Mucosa of gallbladder (tissue), 1 donor: ENCODE measurements at regions not wholly inside any gene's neighbourhood (a gene's known extent, or its start where the extent isn't known, plus 50 kb on each side); places are given as distances from the start of the nearest gene placed in this dataset.

Source experiments
- DNase-seq: peaks from one replicate; pipeline ENCODE4 v3.0.0-alpha.2; 2020; ENCODE audit warnings: low spot score
- donor health status: DM: no; HTN: no; CAD: no.

- DNase-seq: no peak
Observed at GRCh38 chr16:7185165-7185564, 147.5 kb upstream of the RBFOX1 start.

GRCh38 chr16:7183768-7184167 lies 148.9 kb upstream of the RBFOX1 start:
- no peak for DNase-seq

GRCh38 chr16:7182510-7183109 lies 150.0 kb upstream of the RBFOX1 start:
- no peak for DNase-seq

- DNase-seq: no peak
Observed at GRCh38 chr16:7177875-7178274, 154.8 kb upstream of the RBFOX1 start.

- DNase-seq: no peak
Observed at GRCh38 chr16:7171151-7171550, 161.5 kb upstream of the RBFOX1 start.

GRCh38 chr16:7167626-7168025 lies 165.0 kb upstream of the RBFOX1 start:
- DNase-seq: no peak

GRCh38 chr16:7161891-7162290 lies 170.8 kb upstream of the RBFOX1 start:
- DNase-seq: no peak

- DNase-seq: no peak
Observed at GRCh38 chr16:7160093-7160492, 172.6 kb upstream of the RBFOX1 start.

GRCh38 chr16:7158481-7158880 lies 174.2 kb upstream of the RBFOX1 start:
- no peak for DNase-seq

GRCh38 chr16:7150230-7150629 lies 182.4 kb upstream of the RBFOX1 start:
- DNase-seq: no peak

GRCh38 chr16:7148606-7149005 lies 184.0 kb upstream of the RBFOX1 start:
- no peak for DNase-seq

GRCh38 chr16:7140899-7141298 lies 191.7 kb upstream of the RBFOX1 start:
- DNase-seq: no peak

GRCh38 chr16:7137560-7138330 lies 194.9 kb upstream of the RBFOX1 start:
- no peak for DNase-seq

- DNase-seq: no peak
Observed at GRCh38 chr16:7132465-7132864, 200.2 kb upstream of the RBFOX1 start.

- DNase-seq: no peak
Observed at GRCh38 chr16:7124701-7125100, 207.9 kb upstream of the RBFOX1 start.

GRCh38 chr16:7124242-7124641 lies 208.4 kb upstream of the RBFOX1 start:
- DNase-seq: no peak

GRCh38 chr16:7116734-7117133 lies 215.9 kb upstream of the RBFOX1 start:
- DNase-seq: no peak

GRCh38 chr16:7115898-7116297 lies 216.7 kb upstream of the RBFOX1 start:
- DNase-seq: no peak

GRCh38 chr16:7113949-7114348 lies 218.7 kb upstream of the RBFOX1 start:
- DNase-seq: no peak

- DNase-seq: no peak
Observed at GRCh38 chr16:7113395-7113794, 219.2 kb upstream of the RBFOX1 start.

GRCh38 chr16:7111265-7111664 lies 221.4 kb upstream of the RBFOX1 start:
- DNase-seq: no peak

GRCh38 chr16:7107436-7107835 lies 225.2 kb upstream of the RBFOX1 start:
- no peak for DNase-seq

GRCh38 chr16:7103056-7103455 lies 229.6 kb upstream of the RBFOX1 start:
- DNase-seq: no peak

GRCh38 chr16:7101054-7101453 lies 231.6 kb upstream of the RBFOX1 start:
- DNase-seq: no peak
